Mammary epithelial cell (primary cell): ENCODE measurements at regions not wholly inside any gene's neighbourhood (a gene's known extent, or its start where the extent isn't known, plus 50 kb on each side); places are given as distances from the start of the nearest gene placed in this dataset.

Experiments used
- CTCF ChIP-seq, 2 donors: IDR thresholded peaks in 1 of 2; conservative IDR thresholded peaks in 1 of 2; 2 replicates each; pipeline ENCODE4 v1.5.1; 2011 to 2012; ENCODE audit warnings: inconsistent platforms in 2 of 2, low read length in 2 of 2, mild to moderate bottlenecking in 2 of 2, control low read depth in 1 of 2, low read depth in 1 of 2; ENCODE audit not compliant: insufficient read depth in 1 of 2; ENCODE audit errors: extremely low read depth in 1 of 2
- EZH2 ChIP-seq: IDR thresholded peaks from 2 replicates; pipeline ENCODE4 v1.6.1; 2012; ENCODE audit warnings: low read length, inconsistent platforms, borderline replicate concordance

- no peak for TF ChIP-seq CTCF (conservative IDR thresholded peaks at IDR 0.05 in 1 of 2, IDR thresholded peaks at IDR 0.05 in 1 of 2; ENCODE audit: extremely low read depth in 1 of 2, insufficient read depth in 1 of 2, low read depth in 1 of 2, low read length in 2 of 2)
- no peak for TF ChIP-seq EZH2
These were observed 52.4 kb downstream of the TLCD4 start for GRCh38 chr1:95169548-95169947.
